Upper lobe of right lung (tissue), 1 donor: ENCODE measurements at regions not wholly inside any gene's neighbourhood (a gene's known extent, or its start where the extent isn't known, plus 50 kb on each side); places are given as distances from the start of the nearest gene placed in this dataset.
"Not testable (repeated sequence)": the region's sequence is repeated elsewhere in the genome, so short reads cannot be mapped to it uniquely, and the experiment has no call there.

ENCODE experiments used
- ATAC-seq: fragments of 200-7000 bp; cut with Tn5 transposase; one replicate; pipeline ENCODE4 v1.9.1; 2020; ENCODE audit warnings: mild to moderate bottlenecking, moderate library complexity
- DNase-seq: peaks from one replicate; pipeline ENCODE4 v3.0.0-alpha.2; 2020
- H3K27ac ChIP-seq: fragments of 200-600 bp; one replicate; pipeline ENCODE4 v1.8.0; 2022
- H3K27me3 ChIP-seq: fragments of 200-600 bp; one replicate; pipeline ENCODE4 v1.8.0; 2022; ENCODE audit warnings: mild to moderate bottlenecking
- H3K36me3 ChIP-seq: fragments of 200-600 bp; one replicate; pipeline ENCODE4 v1.8.0; 2022
- H3K4me1 ChIP-seq: fragments of 200-600 bp; one replicate; pipeline ENCODE4 v1.8.0; 2022
- H3K4me3 ChIP-seq: fragments of 200-600 bp; one replicate; pipeline ENCODE4 v1.8.0; 2022; ENCODE audit warnings: mild to moderate bottlenecking
- H3K9me3 ChIP-seq: fragments of 200-600 bp; one replicate; pipeline ENCODE4 v1.8.0; 2022
- intact Hi-C: fragments of 100-400 bp; cut with DNase I; formaldehyde crosslinking; loops from one replicate; pipeline ENCODE4 v1.11.0; 2022
- TF ChIP-seq, protein P1 (sequence below): fragments of 200-600 bp; IDR thresholded peaks from one replicate; pipeline ENCODE4 v1.8.0; 2022; ENCODE audit warnings: antibody characterized with exemption
- donor health status: DM: no; HTN: yes; CAD: no; lungs with severe emphysema.

- no peaks in the 10 kb centered on the region for H3K4me1 ChIP-seq
- TF ChIP-seq, protein P1, sequence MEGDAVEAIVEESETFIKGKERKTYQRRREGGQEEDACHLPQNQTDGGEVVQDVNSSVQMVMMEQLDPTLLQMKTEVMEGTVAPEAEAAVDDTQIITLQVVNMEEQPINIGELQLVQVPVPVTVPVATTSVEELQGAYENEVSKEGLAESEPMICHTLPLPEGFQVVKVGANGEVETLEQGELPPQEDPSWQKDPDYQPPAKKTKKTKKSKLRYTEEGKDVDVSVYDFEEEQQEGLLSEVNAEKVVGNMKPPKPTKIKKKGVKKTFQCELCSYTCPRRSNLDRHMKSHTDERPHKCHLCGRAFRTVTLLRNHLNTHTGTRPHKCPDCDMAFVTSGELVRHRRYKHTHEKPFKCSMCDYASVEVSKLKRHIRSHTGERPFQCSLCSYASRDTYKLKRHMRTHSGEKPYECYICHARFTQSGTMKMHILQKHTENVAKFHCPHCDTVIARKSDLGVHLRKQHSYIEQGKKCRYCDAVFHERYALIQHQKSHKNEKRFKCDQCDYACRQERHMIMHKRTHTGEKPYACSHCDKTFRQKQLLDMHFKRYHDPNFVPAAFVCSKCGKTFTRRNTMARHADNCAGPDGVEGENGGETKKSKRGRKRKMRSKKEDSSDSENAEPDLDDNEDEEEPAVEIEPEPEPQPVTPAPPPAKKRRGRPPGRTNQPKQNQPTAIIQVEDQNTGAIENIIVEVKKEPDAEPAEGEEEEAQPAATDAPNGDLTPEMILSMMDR, result no peak
- H3K36me3 ChIP-seq, result no peaks in the 10 kb centered on the region
- H3K27me3 ChIP-seq, result no peaks in the 10 kb centered on the region
- ATAC-seq, result no peak
- intact Hi-C loops, result no loop called here
- no peak for DNase-seq
- no peak overlapping the region for H3K27ac ChIP-seq
- no peaks in the 10 kb centered on the region for H3K9me3 ChIP-seq
- no peak overlapping the region for H3K4me3 ChIP-seq
Measured at GRCh38 chr9:106149956-106150355, 455.6 kb downstream of the TMEM38B start.

DNA sequence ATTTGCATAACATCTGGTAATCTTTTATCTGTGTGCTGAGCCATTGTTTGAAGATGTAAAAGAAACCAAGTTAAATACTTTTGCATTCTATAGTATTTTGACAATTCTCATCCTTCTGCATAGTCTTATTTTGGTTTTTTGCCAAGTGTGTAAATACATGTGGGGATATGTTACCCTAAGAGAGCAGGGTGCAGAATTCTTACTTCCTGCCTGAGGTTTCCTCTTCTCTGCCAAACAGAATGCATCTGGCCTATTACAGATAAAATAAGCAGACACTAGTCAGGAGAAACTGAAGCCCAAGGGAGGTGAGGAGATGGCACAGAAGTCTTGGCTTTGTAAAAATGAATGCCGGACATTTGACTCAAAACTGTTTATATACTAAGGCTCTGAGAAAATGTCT lies 462.1 kb downstream of the TMEM38B start:
- ATAC-seq (no peak), DNase-seq (no peak)
- no peak overlapping the region for H3K4me3 ChIP-seq
- TF ChIP-seq, protein P1, result no peak
- H3K27ac ChIP-seq, result no peak overlapping the region
- H3K9me3 ChIP-seq, result no peaks in the 10 kb centered on the region
- H3K36me3 ChIP-seq, result no peaks in the 10 kb centered on the region
- intact Hi-C loops, result no loop called here
- no peaks in the 10 kb centered on the region for H3K4me1 ChIP-seq
- H3K27me3 ChIP-seq, result no peaks in the 10 kb centered on the region

DNA sequence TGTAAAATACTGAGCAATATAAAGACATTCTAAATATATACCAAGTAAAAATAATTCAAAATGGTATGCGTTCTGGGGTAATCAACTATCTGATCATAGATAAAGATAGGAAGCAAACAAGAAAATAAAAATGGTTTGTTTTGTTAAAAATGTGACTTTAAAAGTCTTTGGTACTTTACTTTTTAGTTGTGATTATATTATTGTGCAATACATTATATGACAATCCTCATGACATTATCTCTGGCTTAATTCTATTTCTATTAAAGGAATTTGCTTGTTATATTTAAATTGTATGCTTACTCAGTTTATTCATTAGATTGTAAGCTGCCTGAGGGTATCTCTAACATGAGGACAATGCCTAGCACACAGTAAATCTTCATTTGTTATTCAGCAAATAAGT lies 477.9 kb downstream of the TMEM38B start:
- DNase-seq (no peak), ATAC-seq (no peak)
- intact Hi-C loops, result no loop called here
- TF ChIP-seq, protein P1, result no peak
- Histone ChIP-seq H3K4me3 (no peak overlapping the region), H3K27ac (no peak overlapping the region), H3K27me3 (no peaks in the 10 kb centered on the region), H3K9me3 (no peaks in the 10 kb centered on the region), H3K4me1 (no peaks in the 10 kb centered on the region), H3K36me3 (no peaks in the 10 kb centered on the region)

DNA sequence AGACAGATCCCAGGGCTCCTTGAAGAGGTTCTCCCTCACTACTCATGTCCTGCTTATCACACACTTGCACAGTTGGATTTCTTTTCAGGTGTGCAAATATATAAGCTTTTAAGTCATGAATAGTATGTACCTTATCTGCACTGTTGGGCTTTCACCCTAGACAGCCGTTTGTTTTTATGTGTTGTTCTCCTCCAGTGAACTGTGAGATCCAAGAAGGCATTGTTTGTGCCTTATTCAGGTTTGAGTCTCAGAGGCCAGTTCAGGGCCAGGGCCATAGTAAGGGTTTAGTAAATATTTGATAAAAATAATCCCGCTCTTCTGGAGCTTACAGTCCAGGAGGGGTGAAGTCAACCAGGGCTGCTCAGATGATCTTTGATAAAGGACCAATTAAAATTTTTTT lies 480.0 kb downstream of the TMEM38B start:
- Histone ChIP-seq H3K36me3 (no peaks in the 10 kb centered on the region), H3K27me3 (no peaks in the 10 kb centered on the region), H3K27ac (no peak overlapping the region), H3K4me1 (no peaks in the 10 kb centered on the region), H3K4me3 (no peak overlapping the region), H3K9me3 (no peaks in the 10 kb centered on the region)
- ATAC-seq (no peak), DNase-seq (no peak)
- TF ChIP-seq, protein P1, result no peak
- intact Hi-C loops, result no loop called here

- DNase-seq, result no peak
- TF ChIP-seq, protein P1, result no peak
- no peaks in the 10 kb centered on the region for H3K36me3 ChIP-seq
- no peaks in the 10 kb centered on the region for H3K9me3 ChIP-seq
- no peak for ATAC-seq
- no peak overlapping the region for H3K27ac ChIP-seq
- no peaks in the 10 kb centered on the region for H3K27me3 ChIP-seq
- no peak overlapping the region for H3K4me3 ChIP-seq
- intact Hi-C loops, result no loop called here
- H3K4me1 ChIP-seq, result no peaks in the 10 kb centered on the region
Measured at GRCh38 chr9:106177216-106177615, 482.9 kb downstream of the TMEM38B start.

- no peak overlapping the region for H3K27ac ChIP-seq
- ATAC-seq (no peak), DNase-seq (no peak)
- H3K27me3 ChIP-seq, result no peaks in the 10 kb centered on the region
- intact Hi-C loops, result no loop called here
- no peaks in the 10 kb centered on the region for H3K9me3 ChIP-seq
- no peak overlapping the region for H3K4me3 ChIP-seq
- H3K4me1 ChIP-seq, result no peaks in the 10 kb centered on the region
- TF ChIP-seq, protein P1, result no peak
- no peaks in the 10 kb centered on the region for H3K36me3 ChIP-seq
Measured at GRCh38 chr9:106179191-106179590, 484.9 kb downstream of the TMEM38B start.

GRCh38 chr9:106203815-106204516 lies 509.6 kb downstream of the TMEM38B start:
- H3K9me3 ChIP-seq, H3K4me1 ChIP-seq, DNase-seq, H3K27ac ChIP-seq, ATAC-seq, H3K27me3 ChIP-seq, H3K4me3 ChIP-seq, H3K36me3 ChIP-seq, intact Hi-C loops: not testable (repeated sequence)
